ENCODE measurements at regions not wholly inside any gene's neighbourhood (a gene's known extent, or its start where the extent isn't known, plus 50 kb on each side); places are given as distances from the start of the nearest gene placed in this dataset.
"Not testable (repeated sequence)": the region's sequence is repeated elsewhere in the genome, so short reads cannot be mapped to it uniquely, and the experiment has no call there.

- no peak for DNase-seq (ENCODE audit: low read depth)
These were observed 72.7 kb upstream of the NALF2 start for GRCh38 chrX:69431420-69431819.

- no peak for DNase-seq (ENCODE audit: low read depth)
These were observed 73.3 kb upstream of the NALF2 start for GRCh38 chrX:69430785-69431184.

- DNase-seq (ENCODE audit: low read depth), result no peak
These were observed 74.6 kb upstream of the NALF2 start for GRCh38 chrX:69429339-69430015.

- DNase-seq (ENCODE audit: low read depth), result no peak
These were observed 75.9 kb upstream of the NALF2 start for GRCh38 chrX:69428216-69428615.

- DNase-seq (ENCODE audit: low read depth), result no peak
These were observed 79.2 kb upstream of the NALF2 start for GRCh38 chrX:69424910-69425309.

GRCh38 chrX:69424161-69424560, 80.0 kb upstream of the NALF2 start:
- peak; percentile 2 for DNase-seq (ENCODE audit: low read depth)

- DNase-seq (ENCODE audit: low read depth), result not testable (repeated sequence)
These were observed 81.9 kb upstream of the NALF2 start for GRCh38 chrX:69422208-69422607.

GRCh38 chrX:69415698-69416097, 88.4 kb upstream of the NALF2 start:
- no peak for DNase-seq (ENCODE audit: low read depth)

GRCh38 chrX:69412661-69413060, 91.5 kb upstream of the NALF2 start:
- no peak for DNase-seq (ENCODE audit: low read depth)

- no peak for DNase-seq (ENCODE audit: low read depth)
These were observed 105.2 kb upstream of the NALF2 start for GRCh38 chrX:69398881-69399280.

- DNase-seq (ENCODE audit: low read depth), result no peak
These were observed 107.2 kb upstream of the NALF2 start for GRCh38 chrX:69396916-69397315.

GRCh38 chrX:69395306-69395705, 108.8 kb upstream of the NALF2 start:
- no peak for DNase-seq (ENCODE audit: low read depth)

GRCh38 chrX:69389101-69389501, 115.0 kb upstream of the NALF2 start:
- DNase-seq (ENCODE audit: low read depth), result no peak

- peak; percentile 2 for DNase-seq (ENCODE audit: low read depth)
These were observed 115.6 kb upstream of the NALF2 start for GRCh38 chrX:69388526-69388925.

GRCh38 chrX:69387567-69388487, 116.3 kb upstream of the NALF2 start:
- DNase-seq (ENCODE audit: low read depth), result peak; percentile 39

- DNase-seq (ENCODE audit: low read depth), result no peak
These were observed 117.4 kb upstream of the NALF2 start for GRCh38 chrX:69386681-69387080.

- DNase-seq (ENCODE audit: low read depth), result no peak
These were observed 124.7 kb upstream of the NALF2 start for GRCh38 chrX:69379412-69379811.

GRCh38 chrX:69374569-69374968, 129.6 kb upstream of the NALF2 start:
- DNase-seq (ENCODE audit: low read depth), result no peak

- DNase-seq (ENCODE audit: low read depth), result no peak
These were observed 131.7 kb upstream of the NALF2 start for GRCh38 chrX:69372435-69372834.

GRCh38 chrX:69371159-69371558, 133.0 kb upstream of the NALF2 start:
- no peak for DNase-seq (ENCODE audit: low read depth)

GRCh38 chrX:69369999-69370398, 134.1 kb upstream of the NALF2 start:
- DNase-seq (ENCODE audit: low read depth), result no peak

- DNase-seq (ENCODE audit: low read depth), result no peak
These were observed 137.9 kb upstream of the NALF2 start for GRCh38 chrX:69366183-69366582.

- no peak for DNase-seq (ENCODE audit: low read depth)
These were observed 138.4 kb upstream of the NALF2 start for GRCh38 chrX:69365755-69366154.
